ENCODE measurements at regions not wholly inside any gene's neighbourhood (a gene's known extent, or its start where the extent isn't known, plus 50 kb on each side); places are given as distances from the start of the nearest gene placed in this dataset.

DNA sequence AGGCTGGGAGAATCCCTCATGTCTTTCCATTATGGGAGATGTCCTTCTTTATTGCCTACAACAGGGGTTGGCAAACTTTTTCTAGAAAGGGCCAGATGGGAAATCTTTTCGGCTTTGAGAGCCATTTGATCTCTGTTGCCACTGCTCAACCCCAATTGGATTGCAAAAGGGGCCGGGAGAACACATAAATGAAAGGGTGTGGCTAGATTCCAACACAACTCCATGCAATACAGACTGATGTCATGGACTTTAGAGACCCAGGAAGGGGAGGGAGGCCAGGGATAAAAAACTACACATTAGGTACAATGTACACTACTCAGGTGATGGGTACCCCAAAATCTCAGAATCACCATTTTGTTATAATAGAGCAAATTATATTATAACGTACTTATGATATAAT, 97.6 kb upstream of the SIM2 start:
- Histone ChIP-seq H3K27me3 (ENCODE audit: control insufficient read depth in 2 of 2, insufficient read depth in 2 of 2, low read length in 2 of 2) (no peaks in the 10 kb centered on the region), H3K9ac (ENCODE audit: insufficient read depth, low read length, poor library complexity, severe bottlenecking) (no peak overlapping the region), H2AFZ (ENCODE audit: insufficient read depth, low read depth, low read length, poor library complexity, severe bottlenecking) (no peak overlapping the region), H3K4me3 (replicated peaks in 1 of 3; ENCODE audit: low read depth in 2 of 3, low read length in 3 of 3) (no peak overlapping the region), H3K9me3 (replicated peaks in 1 of 2; ENCODE audit: control insufficient read depth in 1 of 2, insufficient read depth in 1 of 2, low read length in 2 of 2) (no peaks in the 10 kb centered on the region), H3K4me1 (ENCODE audit: control insufficient read depth in 1 of 2, insufficient read depth in 2 of 2, low read length in 2 of 2) (no peaks in the 10 kb centered on the region), H3K36me3 (replicated peaks in 1 of 2; ENCODE audit: control insufficient read depth in 1 of 2, insufficient read depth in 2 of 2, low read length in 2 of 2) (no peaks in the 10 kb centered on the region), H4K20me1 (ENCODE audit: insufficient read depth, low read length) (no peaks in the 10 kb centered on the region), H3K79me2 (ENCODE audit: insufficient read depth, low read length) (no peaks in the 10 kb centered on the region), H3K27ac (ENCODE audit: low read depth in 1 of 2, low read length in 2 of 2) (no peak overlapping the region), H3K4me2 (replicated peaks; ENCODE audit: extremely low read depth, low read length, poor library complexity, severe bottlenecking) (no peak overlapping the region)
- TF ChIP-seq, protein P1, sequence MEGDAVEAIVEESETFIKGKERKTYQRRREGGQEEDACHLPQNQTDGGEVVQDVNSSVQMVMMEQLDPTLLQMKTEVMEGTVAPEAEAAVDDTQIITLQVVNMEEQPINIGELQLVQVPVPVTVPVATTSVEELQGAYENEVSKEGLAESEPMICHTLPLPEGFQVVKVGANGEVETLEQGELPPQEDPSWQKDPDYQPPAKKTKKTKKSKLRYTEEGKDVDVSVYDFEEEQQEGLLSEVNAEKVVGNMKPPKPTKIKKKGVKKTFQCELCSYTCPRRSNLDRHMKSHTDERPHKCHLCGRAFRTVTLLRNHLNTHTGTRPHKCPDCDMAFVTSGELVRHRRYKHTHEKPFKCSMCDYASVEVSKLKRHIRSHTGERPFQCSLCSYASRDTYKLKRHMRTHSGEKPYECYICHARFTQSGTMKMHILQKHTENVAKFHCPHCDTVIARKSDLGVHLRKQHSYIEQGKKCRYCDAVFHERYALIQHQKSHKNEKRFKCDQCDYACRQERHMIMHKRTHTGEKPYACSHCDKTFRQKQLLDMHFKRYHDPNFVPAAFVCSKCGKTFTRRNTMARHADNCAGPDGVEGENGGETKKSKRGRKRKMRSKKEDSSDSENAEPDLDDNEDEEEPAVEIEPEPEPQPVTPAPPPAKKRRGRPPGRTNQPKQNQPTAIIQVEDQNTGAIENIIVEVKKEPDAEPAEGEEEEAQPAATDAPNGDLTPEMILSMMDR (IDR thresholded peaks at IDR 0.05) = no peak
- intact Hi-C loops (cut with micrococcal nuclease) = no loop called here
- Mint-ChIP-seq H3K27ac (no peak overlapping the region), H3K4me3 (no peak overlapping the region), H3K9me3 (peaks cover 0 to 6% (median 0%) of the 10 kb centered on the region in 7 donors), H3K27me3 (ENCODE audit: low read depth in 3 of 3) (peaks cover 2 to 13% (median 9%) of the 10 kb centered on the region in 3 donors), H3K4me1 (no peaks in the 10 kb centered on the region), H3K36me3 (no peaks in the 10 kb centered on the region)
- 83% methylated on average over 1 of the region's 3 CpGs for WGBS (ENCODE audit: insufficient coverage)
- DNase-seq = no peak

DNA sequence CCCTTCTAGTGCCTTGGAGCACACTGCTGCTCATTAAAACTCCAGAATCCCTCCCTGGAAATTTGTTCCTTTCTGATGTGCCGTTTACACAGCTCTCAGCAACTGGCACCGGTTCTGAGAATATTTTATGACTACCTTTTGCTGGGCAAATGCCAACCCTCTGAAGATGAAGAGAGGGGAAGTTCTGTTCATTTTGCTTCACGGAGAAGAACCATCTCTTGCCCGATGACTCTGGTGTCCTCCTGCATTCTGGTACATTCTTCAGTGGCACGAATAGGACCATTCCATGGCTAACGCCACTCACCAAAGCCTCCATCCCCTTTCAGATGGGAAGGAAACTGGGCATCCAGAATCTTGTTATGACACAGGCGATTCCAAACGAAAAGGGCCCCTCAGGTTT, 96.2 kb upstream of the SIM2 start:
- Histone ChIP-seq H3K9me3 (replicated peaks in 1 of 2; ENCODE audit: control insufficient read depth in 1 of 2, insufficient read depth in 1 of 2, low read length in 2 of 2) (no peaks in the 10 kb centered on the region), H3K4me1 (ENCODE audit: control insufficient read depth in 1 of 2, insufficient read depth in 2 of 2, low read length in 2 of 2) (no peaks in the 10 kb centered on the region), H3K4me3 (replicated peaks in 1 of 3; ENCODE audit: low read depth in 2 of 3, low read length in 3 of 3) (no peak overlapping the region), H3K4me2 (replicated peaks; ENCODE audit: extremely low read depth, low read length, poor library complexity, severe bottlenecking) (no peak overlapping the region), H2AFZ (ENCODE audit: insufficient read depth, low read depth, low read length, poor library complexity, severe bottlenecking) (no peak overlapping the region), H3K9ac (ENCODE audit: insufficient read depth, low read length, poor library complexity, severe bottlenecking) (no peak overlapping the region), H4K20me1 (ENCODE audit: insufficient read depth, low read length) (no peaks in the 10 kb centered on the region), H3K79me2 (ENCODE audit: insufficient read depth, low read length) (no peaks in the 10 kb centered on the region), H3K27ac (ENCODE audit: low read depth in 1 of 2, low read length in 2 of 2) (no peak overlapping the region), H3K27me3 (ENCODE audit: control insufficient read depth in 2 of 2, insufficient read depth in 2 of 2, low read length in 2 of 2) (no peaks in the 10 kb centered on the region), H3K36me3 (replicated peaks in 1 of 2; ENCODE audit: control insufficient read depth in 1 of 2, insufficient read depth in 2 of 2, low read length in 2 of 2) (no peaks in the 10 kb centered on the region)
- TF ChIP-seq, protein P1 (IDR thresholded peaks at IDR 0.05) = no peak
- Mint-ChIP-seq H3K9me3 (peaks cover 0 to 6% (median 0%) of the 10 kb centered on the region in 7 donors), H3K27me3 (ENCODE audit: low read depth in 3 of 3) (peaks cover 2 to 10% (median 9%) of the 10 kb centered on the region in 3 donors), H3K4me3 (no peak overlapping the region), H3K36me3 (no peaks in the 10 kb centered on the region), H3K4me1 (no peaks in the 10 kb centered on the region), H3K27ac (no peak overlapping the region)
- DNase-seq = no peak
- intact Hi-C loops (cut with micrococcal nuclease) = no loop called here
- WGBS (ENCODE audit: insufficient coverage) = 100% methylated on average over 2 of the region's 8 CpGs

Measured in CD14-positive monocyte (primary cell).